Amygdala (tissue), 56 donors: ENCODE measurements at regions not wholly inside any gene's neighbourhood (a gene's known extent, or its start where the extent isn't known, plus 50 kb on each side); places are given as distances from the start of the nearest gene placed in this dataset.
"Not testable (repeated sequence)": the region's sequence is repeated elsewhere in the genome, so short reads cannot be mapped to it uniquely, and the experiment has no call there.

ENCODE experiments used
- DNase-seq, 56 donors: peaks; one replicate each; lab custom pipeline; 2025; lab: John Stamatoyannopoulos, UW

GRCh38 chr5:14054965-14055963 lies 87.9 kb upstream of the TRIO start:
- no peak for DNase-seq

GRCh38 chr5:14054111-14054854 lies 88.9 kb upstream of the TRIO start:
- no peak for DNase-seq

GRCh38 chr5:14050821-14051220 lies 92.3 kb upstream of the TRIO start:
- DNase-seq = no peak

- no peak for DNase-seq
These were observed 94.7 kb upstream of the TRIO start for GRCh38 chr5:14048434-14048833.

GRCh38 chr5:14041528-14042192 lies 97.2 kb upstream of the DNAH5 start:
- DNase-seq = no peak

GRCh38 chr5:14040542-14040941 lies 96.1 kb upstream of the DNAH5 start:
- no peak for DNase-seq

- no peak for DNase-seq
These were observed 95.1 kb upstream of the DNAH5 start for GRCh38 chr5:14039576-14039975.

- no peak for DNase-seq
These were observed 94.6 kb upstream of the DNAH5 start for GRCh38 chr5:14039063-14039462.

GRCh38 chr5:14038341-14038959 lies 94.0 kb upstream of the DNAH5 start:
- no peak for DNase-seq

GRCh38 chr5:14036947-14037346 lies 92.5 kb upstream of the DNAH5 start:
- no peak for DNase-seq

- DNase-seq = no peak
These were observed 92.0 kb upstream of the DNAH5 start for GRCh38 chr5:14036514-14036913.

- DNase-seq = peak in 3 of 56 donors; percentile 9 to 27 (median 20)
These were observed 91.5 kb upstream of the DNAH5 start for GRCh38 chr5:14035859-14036503.

- DNase-seq = no peak
These were observed 90.5 kb upstream of the DNAH5 start for GRCh38 chr5:14034963-14035362.

- DNase-seq = no peak
These were observed 88.4 kb upstream of the DNAH5 start for GRCh38 chr5:14032918-14033317.

GRCh38 chr5:14028938-14029584 lies 84.6 kb upstream of the DNAH5 start:
- no peak for DNase-seq

GRCh38 chr5:14028188-14028587 lies 83.7 kb upstream of the DNAH5 start:
- DNase-seq = no peak

GRCh38 chr5:14025569-14026286 lies 81.2 kb upstream of the DNAH5 start:
- DNase-seq = no peak

GRCh38 chr5:14022971-14023370 lies 78.5 kb upstream of the DNAH5 start:
- no peak for DNase-seq

GRCh38 chr5:14020944-14021343 lies 76.5 kb upstream of the DNAH5 start:
- DNase-seq = not testable (repeated sequence)
